ENCODE measurements at regions not wholly inside any gene's neighbourhood (a gene's known extent, or its start where the extent isn't known, plus 50 kb on each side); places are given as distances from the start of the nearest gene placed in this dataset.

GRCh38 chr19:31979949-31980670, 365.3 kb upstream of the ZNF507 start:
- no peak overlapping the region for H3K4me3 ChIP-seq (ENCODE audit: control insufficient read depth, low read depth, low read length)
- DNase-seq (ENCODE audit: low read depth): no peak
- TF ChIP-seq CTCF (IDR thresholded peaks at IDR 0.05; ENCODE audit: control insufficient read depth, insufficient read depth, low read depth, low read length, missing control alignments): no peak

GRCh38 chr19:31980796-31981195, 364.6 kb upstream of the ZNF507 start:
- no peak for DNase-seq (ENCODE audit: low read depth)
- H3K4me3 ChIP-seq (ENCODE audit: control insufficient read depth, low read depth, low read length): no peak overlapping the region
- TF ChIP-seq CTCF (IDR thresholded peaks at IDR 0.05; ENCODE audit: control insufficient read depth, insufficient read depth, low read depth, low read length, missing control alignments): no peak

- H3K4me3 ChIP-seq (ENCODE audit: control insufficient read depth, low read depth, low read length): no peak overlapping the region
- no peak for TF ChIP-seq CTCF (IDR thresholded peaks at IDR 0.05; ENCODE audit: control insufficient read depth, insufficient read depth, low read depth, low read length, missing control alignments)
- DNase-seq (ENCODE audit: low read depth): no peak
Measured at GRCh38 chr19:31981545-31981944, 363.9 kb upstream of the ZNF507 start.

- DNase-seq (ENCODE audit: low read depth): no peak
- no peak overlapping the region for H3K4me3 ChIP-seq (ENCODE audit: control insufficient read depth, low read depth, low read length)
- TF ChIP-seq CTCF (IDR thresholded peaks at IDR 0.05; ENCODE audit: control insufficient read depth, insufficient read depth, low read depth, low read length, missing control alignments): no peak
Measured at GRCh38 chr19:31983647-31984046, 361.8 kb upstream of the ZNF507 start.

- no peak for DNase-seq (ENCODE audit: low read depth)
- no peak for TF ChIP-seq CTCF (IDR thresholded peaks at IDR 0.05; ENCODE audit: control insufficient read depth, insufficient read depth, low read depth, low read length, missing control alignments)
- H3K4me3 ChIP-seq (ENCODE audit: control insufficient read depth, low read depth, low read length): no peak overlapping the region
Measured at GRCh38 chr19:31985001-31985605, 360.3 kb upstream of the ZNF507 start.

GRCh38 chr19:31986951-31987350, 358.5 kb upstream of the ZNF507 start:
- H3K4me3 ChIP-seq (ENCODE audit: control insufficient read depth, low read depth, low read length): no peak overlapping the region
- no peak for DNase-seq (ENCODE audit: low read depth)
- no peak for TF ChIP-seq CTCF (IDR thresholded peaks at IDR 0.05; ENCODE audit: control insufficient read depth, insufficient read depth, low read depth, low read length, missing control alignments)

Measured in AG09309 (cell line).